OCI-LY1 (cell line): ENCODE measurements at regions not wholly inside any gene's neighbourhood (a gene's known extent, or its start where the extent isn't known, plus 50 kb on each side); places are given as distances from the start of the nearest gene placed in this dataset.

Experiments used
- H2AFZ ChIP-seq: fragments of 200-600 bp; sonication (generic), shearing (Covaris generic); 2 replicates; pipeline ENCODE4 v1.6.0; 2014; ENCODE audit warnings: antibody characterized with exemption, mild to moderate bottlenecking, low read length
- H3F3A ChIP-seq: fragments of 200-600 bp; sonication (generic), shearing (Covaris generic); 2 replicates; pipeline ENCODE4 v1.6.0; 2014; ENCODE audit warnings: mild to moderate bottlenecking, antibody characterized with exemption, low read length, moderate library complexity; ENCODE audit not compliant: insufficient read depth
- H3K27ac ChIP-seq: fragments of 200-600 bp; sonication (generic); 2 replicates; pipeline ENCODE4 v1.5.1; 2014; ENCODE audit warnings: low read length, mixed run types, mild to moderate bottlenecking, low read depth; ENCODE audit not compliant: poor library complexity, severe bottlenecking
- H3K27me3 ChIP-seq: fragments of 200-600 bp; sonication (generic); 2 replicates; pipeline ENCODE4 v1.6.0; 2014; ENCODE audit warnings: antibody characterized with exemption, mild to moderate bottlenecking, low read length, moderate library complexity; ENCODE audit not compliant: insufficient read depth
- H3K36me3 ChIP-seq: fragments of 200-600 bp; sonication (generic); 2 replicates; pipeline ENCODE4 v1.6.1; 2014; ENCODE audit warnings: mild to moderate bottlenecking, antibody characterized with exemption, low read length, moderate library complexity, mixed read lengths; ENCODE audit not compliant: insufficient read depth
- H3K4me1 ChIP-seq: fragments of 200-600 bp; sonication (generic); 2 replicates; pipeline ENCODE4 v1.5.1; 2014; ENCODE audit warnings: mild to moderate bottlenecking, low read length, moderate library complexity; ENCODE audit not compliant: insufficient read depth, severe bottlenecking
- H3K4me2 ChIP-seq: fragments of 200-600 bp; sonication (generic), shearing (Covaris generic); 2 replicates; pipeline ENCODE4 v1.6.1; 2014; ENCODE audit warnings: low read length
- H3K4me3 ChIP-seq: fragments of 200-600 bp; sonication (generic); 2 replicates; pipeline ENCODE4 v1.5.1; 2014; ENCODE audit warnings: low read length, low read depth, mild to moderate bottlenecking, mixed read lengths; ENCODE audit not compliant: poor library complexity, severe bottlenecking
- H3K79me2 ChIP-seq: fragments of 200-600 bp; shearing (Covaris generic); 2 replicates; pipeline ENCODE4 v1.6.1; 2016; ENCODE audit warnings: mixed run types, low read length, mixed read lengths; ENCODE audit not compliant: insufficient read depth
- H3K9ac ChIP-seq: fragments of 200-600 bp; sonication (generic), shearing (Covaris generic); 2 replicates; pipeline ENCODE4 v1.6.1; 2014; ENCODE audit warnings: mild to moderate bottlenecking, low read length, mixed read lengths
- H3K9me2 ChIP-seq: fragments of 200-600 bp; sonication (generic), shearing (Covaris generic); 2 replicates; pipeline ENCODE4 v1.6.1; 2014; ENCODE audit warnings: low read depth, mild to moderate bottlenecking, low read length, mixed read lengths
- H3K9me3 ChIP-seq: fragments of 200-600 bp; shearing (Covaris generic); 2 replicates; pipeline ENCODE4 v1.6.1; 2014; ENCODE audit warnings: low read length, mixed read lengths
- H4K20me1 ChIP-seq: fragments of 200-600 bp; sonication (generic), shearing (Covaris generic); 2 replicates; pipeline ENCODE4 v1.6.0; 2016; ENCODE audit warnings: mild to moderate bottlenecking, low read length; ENCODE audit not compliant: insufficient read depth
- EZH2 ChIP-seq: fragments of 200-600 bp; sonication (generic), shearing (Covaris generic); IDR thresholded peaks from 2 replicates; pipeline ENCODE4 v1.8.0; 2017; ENCODE audit warnings: borderline replicate concordance, mixed run types, mild to moderate bottlenecking, antibody characterized with exemption, low read length, moderate library complexity, mixed read lengths
- TF ChIP-seq, protein P1 (sequence below): fragments of 200-600 bp; sonication (generic), shearing (Covaris generic); IDR thresholded peaks from 2 replicates; pipeline ENCODE4 v1.5.1; 2017; ENCODE audit warnings: mild to moderate bottlenecking, antibody characterized with exemption, low read length, moderate library complexity, mixed read lengths

DNA sequence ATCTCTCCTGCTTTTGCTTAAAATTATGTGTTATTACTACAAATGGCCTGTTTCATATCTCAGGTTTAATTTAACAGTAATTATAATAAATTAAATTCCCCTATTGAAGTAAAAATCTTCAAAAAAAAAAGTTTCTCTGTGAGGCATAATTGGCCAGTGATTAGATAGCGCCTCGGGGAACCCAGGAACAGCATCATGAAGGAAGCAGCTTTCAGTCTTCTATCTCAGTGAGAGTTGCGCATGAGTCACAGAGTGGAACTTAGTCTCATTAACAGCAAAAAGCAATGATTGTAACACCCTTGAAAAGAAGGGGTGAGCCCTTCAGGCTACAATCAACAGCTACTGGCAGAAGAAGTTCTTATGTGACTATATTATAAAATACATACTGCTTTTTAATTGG is 506.2 kb upstream of the ZWINT start:
- Histone ChIP-seq H3K9ac (no peak overlapping the region), H3K4me3 (no peak overlapping the region), H3K9me3 (no peaks in the 10 kb centered on the region), H3K36me3 (no peaks in the 10 kb centered on the region), H3K4me1 (peaks cover 30% of the 10 kb centered on the region), H3K27me3 (no peaks in the 10 kb centered on the region), H3K79me2 (no peaks in the 10 kb centered on the region), H2AFZ (no peak overlapping the region), H3K9me2 (no peaks in the 10 kb centered on the region), H3K27ac (no peak overlapping the region), H3F3A (no peaks in the 10 kb centered on the region), H4K20me1 (no peaks in the 10 kb centered on the region), H3K4me2 (no peak overlapping the region; the same call in 1 of the 2 replicates)
- TF ChIP-seq, protein P1, sequence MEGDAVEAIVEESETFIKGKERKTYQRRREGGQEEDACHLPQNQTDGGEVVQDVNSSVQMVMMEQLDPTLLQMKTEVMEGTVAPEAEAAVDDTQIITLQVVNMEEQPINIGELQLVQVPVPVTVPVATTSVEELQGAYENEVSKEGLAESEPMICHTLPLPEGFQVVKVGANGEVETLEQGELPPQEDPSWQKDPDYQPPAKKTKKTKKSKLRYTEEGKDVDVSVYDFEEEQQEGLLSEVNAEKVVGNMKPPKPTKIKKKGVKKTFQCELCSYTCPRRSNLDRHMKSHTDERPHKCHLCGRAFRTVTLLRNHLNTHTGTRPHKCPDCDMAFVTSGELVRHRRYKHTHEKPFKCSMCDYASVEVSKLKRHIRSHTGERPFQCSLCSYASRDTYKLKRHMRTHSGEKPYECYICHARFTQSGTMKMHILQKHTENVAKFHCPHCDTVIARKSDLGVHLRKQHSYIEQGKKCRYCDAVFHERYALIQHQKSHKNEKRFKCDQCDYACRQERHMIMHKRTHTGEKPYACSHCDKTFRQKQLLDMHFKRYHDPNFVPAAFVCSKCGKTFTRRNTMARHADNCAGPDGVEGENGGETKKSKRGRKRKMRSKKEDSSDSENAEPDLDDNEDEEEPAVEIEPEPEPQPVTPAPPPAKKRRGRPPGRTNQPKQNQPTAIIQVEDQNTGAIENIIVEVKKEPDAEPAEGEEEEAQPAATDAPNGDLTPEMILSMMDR, result no peak
- TF ChIP-seq EZH2, result no peak

- Histone ChIP-seq H3K27ac (no peak overlapping the region), H2AFZ (no peak overlapping the region), H3K36me3 (no peaks in the 10 kb centered on the region), H3K9me3 (no peaks in the 10 kb centered on the region), H3K4me2 (no peak overlapping the region), H3K4me1 (peaks cover 14% of the 10 kb centered on the region), H3K79me2 (no peaks in the 10 kb centered on the region), H3K9ac (no peak overlapping the region), H3K27me3 (no peaks in the 10 kb centered on the region), H3F3A (no peaks in the 10 kb centered on the region), H4K20me1 (no peaks in the 10 kb centered on the region), H3K9me2 (no peaks in the 10 kb centered on the region), H3K4me3 (no peak overlapping the region)
- no peak for TF ChIP-seq EZH2
- TF ChIP-seq, protein P1, result no peak
Observed at GRCh38 chr10:56856569-56856968, 495.5 kb upstream of the ZWINT start.

- Histone ChIP-seq H2AFZ (no peak overlapping the region), H3K4me3 (no peak overlapping the region), H4K20me1 (no peaks in the 10 kb centered on the region), H3K79me2 (no peaks in the 10 kb centered on the region), H3K9me2 (no peaks in the 10 kb centered on the region), H3F3A (no peaks in the 10 kb centered on the region), H3K36me3 (no peaks in the 10 kb centered on the region), H3K4me1 (no peaks in the 10 kb centered on the region), H3K9ac (no peak overlapping the region), H3K9me3 (no peaks in the 10 kb centered on the region), H3K4me2 (no peak overlapping the region), H3K27ac (no peak overlapping the region), H3K27me3 (no peaks in the 10 kb centered on the region)
- TF ChIP-seq, protein P1, result no peak
- TF ChIP-seq EZH2, result no peak
Observed at GRCh38 chr10:56844978-56845529, 484.0 kb upstream of the ZWINT start.
